HFFc6 (cell line): ENCODE measurements at regions not wholly inside any gene's neighbourhood (a gene's known extent, or its start where the extent isn't known, plus 50 kb on each side); places are given as distances from the start of the nearest gene placed in this dataset.

Experiments
- DNase-seq: peaks from one replicate; pipeline ENCODE4 v3.0.0-alpha.2; 2018
- H3K27ac Mint-ChIP-seq: 2 replicates; pipeline ENCODE4 v1.8.0; 2020; ENCODE audit warnings: mild to moderate bottlenecking, mixed read lengths
- H3K27me3 Mint-ChIP-seq: 2 replicates; pipeline ENCODE4 v1.8.0; 2021; ENCODE audit warnings: mild to moderate bottlenecking, moderate library complexity, mixed read lengths; ENCODE audit not compliant: insufficient read depth
- H3K36me3 Mint-ChIP-seq: 2 replicates; pipeline ENCODE4 v1.8.0; 2021; ENCODE audit warnings: low read depth, mixed read lengths
- H3K4me1 Mint-ChIP-seq: 2 replicates; pipeline ENCODE4 v1.8.0; 2020; ENCODE audit warnings: low read depth, mixed read lengths
- H3K4me3 Mint-ChIP-seq: 2 replicates; pipeline ENCODE4 v1.8.0; 2020; ENCODE audit warnings: mild to moderate bottlenecking, moderate library complexity, mixed read lengths
- H3K9me3 Mint-ChIP-seq: 2 replicates; pipeline ENCODE4 v1.8.0; 2020; ENCODE audit warnings: mild to moderate bottlenecking, mixed read lengths
- CTCF ChIP-seq: fragments of 200-600 bp; sonication (generic); IDR thresholded peaks from 2 replicates; pipeline ENCODE4 v1.5.0; 2021; ENCODE audit warnings: antibody characterized with exemption, mild to moderate bottlenecking

GRCh38 chr16:55001931-55002330 is 71.3 kb downstream of the IRX5 start:
- H3K36me3 Mint-ChIP-seq, result no peaks in the 10 kb centered on the region
- no peak for TF ChIP-seq CTCF
- peak; percentile 38 for DNase-seq
- no peaks in the 10 kb centered on the region for H3K9me3 Mint-ChIP-seq
- H3K27me3 Mint-ChIP-seq, result peaks cover 23% of the 10 kb centered on the region
- peak overlapping the region; percentile 61 for H3K4me3 Mint-ChIP-seq
- H3K4me1 Mint-ChIP-seq, result peaks cover 28% of the 10 kb centered on the region
- no peak overlapping the region for H3K27ac Mint-ChIP-seq

- Mint-ChIP-seq H3K9me3 (no peaks in the 10 kb centered on the region), H3K27ac (no peak overlapping the region), H3K4me1 (peaks cover 28% of the 10 kb centered on the region), H3K4me3 (peak overlapping the region; percentile 61), H3K27me3 (peaks cover 20% of the 10 kb centered on the region), H3K36me3 (no peaks in the 10 kb centered on the region)
- no peak for DNase-seq
- no peak for TF ChIP-seq CTCF
These were observed 71.8 kb downstream of the IRX5 start for GRCh38 chr16:55002419-55002818.

- Mint-ChIP-seq H3K27me3 (peaks cover 13% of the 10 kb centered on the region), H3K9me3 (no peaks in the 10 kb centered on the region), H3K36me3 (no peaks in the 10 kb centered on the region), H3K27ac (no peak overlapping the region), H3K4me1 (peaks cover 28% of the 10 kb centered on the region), H3K4me3 (no peak overlapping the region)
- TF ChIP-seq CTCF, result no peak
- no peak for DNase-seq
These were observed 72.6 kb downstream of the IRX5 start for GRCh38 chr16:55003306-55003705.

- H3K36me3 Mint-ChIP-seq, result no peaks in the 10 kb centered on the region
- DNase-seq, result no peak
- H3K4me1 Mint-ChIP-seq, result peaks cover 28% of the 10 kb centered on the region
- H3K4me3 Mint-ChIP-seq, result no peak overlapping the region
- H3K27ac Mint-ChIP-seq, result no peak overlapping the region
- TF ChIP-seq CTCF, result no peak
- H3K9me3 Mint-ChIP-seq, result no peaks in the 10 kb centered on the region
- peaks cover 11% of the 10 kb centered on the region for H3K27me3 Mint-ChIP-seq
These were observed 73.3 kb downstream of the IRX5 start for GRCh38 chr16:55003916-55004315.

GRCh38 chr16:55007504-55007903 is 76.8 kb downstream of the IRX5 start:
- Mint-ChIP-seq H3K27ac (no peak overlapping the region), H3K36me3 (no peaks in the 10 kb centered on the region), H3K4me3 (no peak overlapping the region), H3K27me3 (peaks cover 11% of the 10 kb centered on the region), H3K4me1 (peaks cover 4% of the 10 kb centered on the region), H3K9me3 (no peaks in the 10 kb centered on the region)
- no peak for TF ChIP-seq CTCF
- DNase-seq, result no peak
